ENCODE measurements at regions not wholly inside any gene's neighbourhood (a gene's known extent, or its start where the extent isn't known, plus 50 kb on each side); places are given as distances from the start of the nearest gene placed in this dataset.

- Histone ChIP-seq H3K4me3 (ENCODE audit: low read length) (no peak overlapping the region), H3K4me1 (ENCODE audit: control insufficient read depth, insufficient read depth, low read length) (no peaks in the 10 kb centered on the region), H3K27me3 (ENCODE audit: control insufficient read depth, insufficient read depth, low read length) (no peaks in the 10 kb centered on the region), H3K9ac (ENCODE audit: low read length) (no peak overlapping the region), H3K36me3 (ENCODE audit: control insufficient read depth, insufficient read depth, low read length) (no peaks in the 10 kb centered on the region), H3K27ac (ENCODE audit: low read depth, low read length) (no peak overlapping the region)
Observed at GRCh38 chr18:78303519-78304191, 676.0 kb upstream of the SALL3 start.

GRCh38 chr18:78304192-78305164, 675.1 kb upstream of the SALL3 start:
- Histone ChIP-seq H3K9ac (ENCODE audit: low read length) (no peak overlapping the region), H3K36me3 (ENCODE audit: control insufficient read depth, insufficient read depth, low read length) (no peaks in the 10 kb centered on the region), H3K4me1 (ENCODE audit: control insufficient read depth, insufficient read depth, low read length) (no peaks in the 10 kb centered on the region), H3K27me3 (ENCODE audit: control insufficient read depth, insufficient read depth, low read length) (no peaks in the 10 kb centered on the region), H3K4me3 (ENCODE audit: low read length) (no peak overlapping the region), H3K27ac (ENCODE audit: low read depth, low read length) (no peak overlapping the region)

- no peak overlapping the region for H3K4me3 ChIP-seq (ENCODE audit: low read length)
- no peak overlapping the region for H3K9ac ChIP-seq (ENCODE audit: low read length)
- H3K27me3 ChIP-seq (ENCODE audit: control insufficient read depth, insufficient read depth, low read length) = no peaks in the 10 kb centered on the region
- no peak overlapping the region for H3K27ac ChIP-seq (ENCODE audit: low read depth, low read length)
- no peaks in the 10 kb centered on the region for H3K4me1 ChIP-seq (ENCODE audit: control insufficient read depth, insufficient read depth, low read length)
- no peaks in the 10 kb centered on the region for H3K36me3 ChIP-seq (ENCODE audit: control insufficient read depth, insufficient read depth, low read length)
Observed at GRCh38 chr18:78305789-78306188, 673.8 kb upstream of the SALL3 start.

- Histone ChIP-seq H3K27me3 (ENCODE audit: control insufficient read depth, insufficient read depth, low read length) (no peaks in the 10 kb centered on the region), H3K4me1 (ENCODE audit: control insufficient read depth, insufficient read depth, low read length) (no peaks in the 10 kb centered on the region), H3K27ac (ENCODE audit: low read depth, low read length) (no peak overlapping the region), H3K4me3 (ENCODE audit: low read length) (no peak overlapping the region), H3K36me3 (ENCODE audit: control insufficient read depth, insufficient read depth, low read length) (no peaks in the 10 kb centered on the region), H3K9ac (ENCODE audit: low read length) (no peak overlapping the region)
Observed at GRCh38 chr18:78309307-78309706, 670.3 kb upstream of the SALL3 start.

GRCh38 chr18:78309924-78310323, 669.7 kb upstream of the SALL3 start:
- H3K36me3 ChIP-seq (ENCODE audit: control insufficient read depth, insufficient read depth, low read length) = no peaks in the 10 kb centered on the region
- H3K27me3 ChIP-seq (ENCODE audit: control insufficient read depth, insufficient read depth, low read length) = no peaks in the 10 kb centered on the region
- no peak overlapping the region for H3K27ac ChIP-seq (ENCODE audit: low read depth, low read length)
- no peak overlapping the region for H3K4me3 ChIP-seq (ENCODE audit: low read length)
- no peaks in the 10 kb centered on the region for H3K4me1 ChIP-seq (ENCODE audit: control insufficient read depth, insufficient read depth, low read length)
- no peak overlapping the region for H3K9ac ChIP-seq (ENCODE audit: low read length)

- no peaks in the 10 kb centered on the region for H3K27me3 ChIP-seq (ENCODE audit: control insufficient read depth, insufficient read depth, low read length)
- no peak overlapping the region for H3K4me3 ChIP-seq (ENCODE audit: low read length)
- H3K27ac ChIP-seq (ENCODE audit: low read depth, low read length) = no peak overlapping the region
- H3K9ac ChIP-seq (ENCODE audit: low read length) = no peak overlapping the region
- H3K36me3 ChIP-seq (ENCODE audit: control insufficient read depth, insufficient read depth, low read length) = no peaks in the 10 kb centered on the region
- no peaks in the 10 kb centered on the region for H3K4me1 ChIP-seq (ENCODE audit: control insufficient read depth, insufficient read depth, low read length)
Observed at GRCh38 chr18:78319264-78319663, 660.4 kb upstream of the SALL3 start.

GRCh38 chr18:78319961-78320360, 659.7 kb upstream of the SALL3 start:
- Histone ChIP-seq H3K9ac (ENCODE audit: low read length) (no peak overlapping the region), H3K27me3 (ENCODE audit: control insufficient read depth, insufficient read depth, low read length) (no peaks in the 10 kb centered on the region), H3K36me3 (ENCODE audit: control insufficient read depth, insufficient read depth, low read length) (no peaks in the 10 kb centered on the region), H3K4me3 (ENCODE audit: low read length) (no peak overlapping the region), H3K27ac (ENCODE audit: low read depth, low read length) (no peak overlapping the region), H3K4me1 (ENCODE audit: control insufficient read depth, insufficient read depth, low read length) (no peaks in the 10 kb centered on the region)

GRCh38 chr18:78321402-78321801, 658.2 kb upstream of the SALL3 start:
- Histone ChIP-seq H3K9ac (ENCODE audit: low read length) (no peak overlapping the region), H3K27ac (ENCODE audit: low read depth, low read length) (no peak overlapping the region), H3K4me1 (ENCODE audit: control insufficient read depth, insufficient read depth, low read length) (no peaks in the 10 kb centered on the region), H3K4me3 (ENCODE audit: low read length) (no peak overlapping the region), H3K27me3 (ENCODE audit: control insufficient read depth, insufficient read depth, low read length) (no peaks in the 10 kb centered on the region), H3K36me3 (ENCODE audit: control insufficient read depth, insufficient read depth, low read length) (no peaks in the 10 kb centered on the region)

- H3K4me1 ChIP-seq (ENCODE audit: control insufficient read depth, insufficient read depth, low read length) = no peaks in the 10 kb centered on the region
- H3K27ac ChIP-seq (ENCODE audit: low read depth, low read length) = no peak overlapping the region
- H3K4me3 ChIP-seq (ENCODE audit: low read length) = no peak overlapping the region
- H3K9ac ChIP-seq (ENCODE audit: low read length) = no peak overlapping the region
- H3K27me3 ChIP-seq (ENCODE audit: control insufficient read depth, insufficient read depth, low read length) = no peaks in the 10 kb centered on the region
- H3K36me3 ChIP-seq (ENCODE audit: control insufficient read depth, insufficient read depth, low read length) = no peaks in the 10 kb centered on the region
Observed at GRCh38 chr18:78323453-78324197, 656.0 kb upstream of the SALL3 start.

- Histone ChIP-seq H3K4me3 (ENCODE audit: low read length) (no peak overlapping the region), H3K27me3 (ENCODE audit: control insufficient read depth, insufficient read depth, low read length) (no peaks in the 10 kb centered on the region), H3K9ac (ENCODE audit: low read length) (no peak overlapping the region), H3K27ac (ENCODE audit: low read depth, low read length) (no peak overlapping the region), H3K4me1 (ENCODE audit: control insufficient read depth, insufficient read depth, low read length) (no peaks in the 10 kb centered on the region), H3K36me3 (ENCODE audit: control insufficient read depth, insufficient read depth, low read length) (no peaks in the 10 kb centered on the region)
Observed at GRCh38 chr18:78327643-78328042, 652.0 kb upstream of the SALL3 start.

- Histone ChIP-seq H3K27ac (ENCODE audit: low read depth, low read length) (no peak overlapping the region), H3K27me3 (ENCODE audit: control insufficient read depth, insufficient read depth, low read length) (no peaks in the 10 kb centered on the region), H3K4me1 (ENCODE audit: control insufficient read depth, insufficient read depth, low read length) (no peaks in the 10 kb centered on the region), H3K4me3 (ENCODE audit: low read length) (no peak overlapping the region), H3K9ac (ENCODE audit: low read length) (no peak overlapping the region), H3K36me3 (ENCODE audit: control insufficient read depth, insufficient read depth, low read length) (no peaks in the 10 kb centered on the region)
Observed at GRCh38 chr18:78330766-78331165, 648.9 kb upstream of the SALL3 start.

GRCh38 chr18:78352910-78353309, 626.7 kb upstream of the SALL3 start:
- no peaks in the 10 kb centered on the region for H3K4me1 ChIP-seq (ENCODE audit: control insufficient read depth, insufficient read depth, low read length)
- H3K9ac ChIP-seq (ENCODE audit: low read length) = no peak overlapping the region
- no peaks in the 10 kb centered on the region for H3K36me3 ChIP-seq (ENCODE audit: control insufficient read depth, insufficient read depth, low read length)
- no peak overlapping the region for H3K27ac ChIP-seq (ENCODE audit: low read depth, low read length)
- no peaks in the 10 kb centered on the region for H3K27me3 ChIP-seq (ENCODE audit: control insufficient read depth, insufficient read depth, low read length)
- H3K4me3 ChIP-seq (ENCODE audit: low read length) = no peak overlapping the region
